HG02763 (cell line): ENCODE measurements at regions not wholly inside any gene's neighbourhood (a gene's known extent, or its start where the extent isn't known, plus 50 kb on each side); places are given as distances from the start of the nearest gene placed in this dataset.
"Not testable (repeated sequence)": the region's sequence is repeated elsewhere in the genome, so short reads cannot be mapped to it uniquely, and the experiment has no call there.

Experiments
- ATAC-seq: cut with Tn5 transposase; IDR thresholded peaks from one replicate; pipeline ENCODE4 v1.9.1; 2021; ENCODE audit warnings: mild to moderate bottlenecking, moderate library complexity; ENCODE audit not compliant: unreplicated experiment

DNA sequence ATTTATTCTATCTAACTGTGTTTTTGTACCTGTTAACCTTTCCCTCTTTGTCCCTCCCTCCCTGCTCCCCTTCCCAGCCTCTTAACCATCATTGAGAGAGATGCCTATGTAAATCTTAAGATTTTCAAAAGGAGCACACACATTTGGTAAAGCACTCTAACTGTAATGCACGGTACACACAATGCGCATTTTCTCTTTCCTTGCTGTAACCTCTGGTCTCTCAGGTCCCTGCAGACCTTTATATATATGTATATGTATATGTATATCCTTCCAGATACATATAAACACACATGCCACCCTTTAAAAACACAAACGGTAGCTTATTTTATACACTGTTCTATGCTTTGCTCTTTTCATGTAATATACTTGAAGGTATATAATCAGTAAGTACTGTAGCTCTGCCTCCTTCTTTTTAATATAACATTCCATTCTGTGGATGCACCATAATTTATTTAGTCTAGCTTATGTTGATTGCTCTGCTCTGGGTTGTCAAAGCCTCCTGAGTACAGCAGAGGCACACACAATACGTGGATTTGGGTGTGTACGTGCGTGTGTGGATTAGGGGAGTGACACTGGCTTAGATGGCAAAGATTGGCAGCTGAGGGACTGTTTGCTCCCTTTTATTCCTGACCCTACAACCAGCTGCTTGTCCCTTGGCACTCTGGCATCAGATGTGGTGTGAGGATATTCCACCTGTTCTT is 118.4 kb upstream of the PTPN20 start:
- not testable (repeated sequence) for ATAC-seq

DNA sequence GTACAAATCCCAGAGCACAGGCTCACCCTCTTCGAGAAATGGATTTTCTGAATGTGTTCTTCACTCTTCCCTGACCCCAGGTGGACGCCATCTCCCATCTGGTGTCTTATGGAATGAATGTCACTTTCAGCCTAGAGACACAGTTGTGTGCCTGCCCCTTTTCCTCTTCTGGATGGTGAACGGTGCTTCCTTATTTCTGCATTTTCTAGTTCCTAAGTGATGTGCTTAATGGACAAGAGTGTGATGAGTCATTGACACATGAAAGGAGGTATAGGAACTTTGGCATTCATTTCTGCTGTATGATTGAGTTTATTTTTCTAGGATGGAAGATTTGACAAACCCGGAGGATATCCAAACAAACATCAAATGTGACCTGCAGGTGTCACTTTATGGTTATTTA is 114.9 kb upstream of the PTPN20 start:
- ATAC-seq, result not testable (repeated sequence)

DNA sequence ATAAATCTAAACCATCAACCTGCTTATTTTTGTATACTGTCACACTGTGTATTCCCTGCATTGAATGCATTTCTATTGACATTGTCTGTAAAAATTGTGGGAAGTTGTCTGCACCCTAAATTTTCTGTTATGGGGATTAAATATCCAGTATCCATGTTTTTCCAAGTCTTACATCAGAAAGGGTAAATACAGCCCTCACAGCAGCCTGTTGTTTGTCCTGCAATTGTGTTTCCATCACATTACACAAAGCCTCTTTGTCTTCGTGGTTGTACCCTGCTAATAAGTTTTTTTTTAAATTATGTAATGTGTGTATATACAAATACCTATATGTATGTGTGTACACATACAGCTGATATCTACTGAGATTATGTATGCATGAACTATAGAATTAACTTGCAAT is 109.2 kb upstream of the PTPN20 start:
- ATAC-seq, result not testable (repeated sequence)

DNA sequence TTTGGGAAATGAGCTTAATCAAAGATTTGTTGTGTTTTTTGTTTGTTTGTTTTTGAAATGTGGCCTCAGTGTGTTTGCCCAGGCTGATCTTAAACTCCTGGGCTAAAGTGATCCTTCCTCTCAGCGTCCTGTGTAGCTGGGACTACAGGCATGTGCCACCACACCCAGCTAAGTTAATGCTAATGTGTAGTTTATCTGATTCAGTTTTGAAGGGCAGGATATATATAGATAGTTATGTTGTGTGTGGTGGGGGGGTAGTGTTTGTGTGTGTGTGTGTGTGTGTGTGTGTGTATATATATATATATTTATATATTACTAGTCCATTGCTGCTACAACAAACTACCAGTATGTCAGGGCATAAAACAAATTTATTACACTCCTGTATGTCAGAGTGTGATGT is 108.1 kb upstream of the PTPN20 start:
- ATAC-seq, result not testable (repeated sequence)

DNA sequence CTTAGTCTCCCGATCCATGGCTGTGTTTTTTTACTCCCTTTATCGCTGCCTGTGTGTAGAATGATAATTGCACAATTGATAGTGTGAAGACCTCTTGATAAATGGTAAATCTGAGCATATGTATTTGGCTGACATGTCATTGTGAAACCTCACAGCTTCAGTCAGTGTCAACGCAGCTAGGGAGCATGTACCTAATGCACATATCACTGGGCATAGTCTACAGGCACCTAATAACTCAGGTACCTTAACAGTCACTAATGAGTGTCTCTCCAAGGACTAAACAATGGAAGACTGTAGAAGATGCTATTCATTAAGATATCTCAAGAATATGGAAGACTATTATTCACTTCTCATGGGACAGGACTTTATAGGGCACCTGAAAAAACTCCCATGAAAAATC is 101.0 kb upstream of the PTPN20 start:
- not testable (repeated sequence) for ATAC-seq

DNA sequence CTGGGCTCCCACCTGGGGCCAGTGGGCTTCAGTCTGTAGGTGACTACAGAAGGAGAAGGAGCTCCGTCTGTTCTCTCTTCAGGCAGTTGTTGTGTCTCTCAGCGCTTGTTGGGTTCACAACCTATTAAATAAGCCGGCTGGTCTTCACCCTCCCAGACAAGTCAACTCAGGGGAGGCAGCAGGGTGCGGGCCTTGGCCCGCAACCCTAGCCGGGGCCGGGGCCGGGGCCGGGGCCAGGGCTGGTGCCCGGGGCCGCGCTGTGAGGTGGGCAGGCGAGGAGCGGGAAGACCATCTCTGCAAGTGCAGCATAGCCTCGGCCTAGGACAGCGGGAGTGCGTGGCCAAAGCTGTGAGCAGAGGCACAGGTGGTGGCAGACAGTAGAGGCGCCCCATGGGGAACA is 95.1 kb upstream of the PTPN20 start:
- not testable (repeated sequence) for ATAC-seq

DNA sequence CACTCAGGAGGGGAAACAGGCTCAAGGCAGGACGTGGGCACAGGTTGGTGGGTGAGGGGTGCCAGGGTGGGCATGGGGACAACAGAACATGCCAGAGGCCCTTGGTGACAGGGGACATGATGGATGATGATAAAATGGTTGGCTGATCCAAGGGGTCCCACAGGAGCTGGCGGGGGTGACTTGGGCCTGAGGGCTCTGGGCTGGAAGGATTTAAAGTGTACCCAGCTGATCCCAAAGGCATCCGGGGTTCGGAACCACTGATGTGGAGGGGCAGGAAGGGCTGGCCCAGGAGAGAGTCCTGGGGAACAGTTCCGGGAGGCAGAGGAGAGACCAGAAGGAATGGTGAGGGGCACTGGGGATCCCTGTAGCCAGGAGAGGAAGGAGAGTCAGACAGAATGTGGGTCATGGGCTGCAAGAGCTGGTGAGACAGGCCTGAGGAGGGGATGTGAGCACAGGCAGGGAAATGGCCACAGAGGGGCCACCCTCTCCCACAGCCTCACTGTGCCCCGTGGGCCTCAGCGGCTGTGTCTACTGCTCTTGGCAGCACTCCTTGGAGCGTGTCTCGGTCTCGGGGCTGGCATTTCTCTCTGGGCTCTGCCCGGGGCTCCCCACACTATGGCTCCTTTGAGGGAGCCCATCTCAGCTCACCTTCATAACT is 70.7 kb upstream of the PTPN20 start:
- ATAC-seq, result not testable (repeated sequence)

DNA sequence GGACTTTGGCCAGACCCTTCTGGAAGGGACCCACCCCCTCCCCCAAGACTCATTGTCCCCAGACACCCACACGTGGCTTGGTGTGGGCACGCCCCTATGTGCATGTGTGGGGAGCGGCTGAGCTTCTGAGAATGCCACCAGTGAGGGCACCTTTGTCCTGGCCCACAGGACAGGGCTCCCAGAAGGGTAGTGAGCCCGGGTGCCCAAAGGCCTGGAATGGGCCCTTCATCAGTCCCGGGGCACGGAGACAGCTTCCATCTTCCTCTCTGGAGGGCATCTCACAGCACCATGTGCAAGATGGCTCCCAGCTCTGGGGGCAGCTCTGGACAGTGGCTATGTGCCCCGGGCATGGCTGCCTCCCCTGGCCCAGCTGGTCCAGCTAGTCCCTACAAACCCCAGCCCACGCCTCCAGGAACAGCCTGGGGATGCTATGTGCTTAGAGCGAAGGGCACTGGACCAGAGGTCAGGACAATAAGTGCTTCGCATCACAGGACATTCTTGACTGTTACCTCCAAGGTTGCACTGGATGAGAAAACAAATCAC is 70.1 kb upstream of the PTPN20 start:
- ATAC-seq, result not testable (repeated sequence)

DNA sequence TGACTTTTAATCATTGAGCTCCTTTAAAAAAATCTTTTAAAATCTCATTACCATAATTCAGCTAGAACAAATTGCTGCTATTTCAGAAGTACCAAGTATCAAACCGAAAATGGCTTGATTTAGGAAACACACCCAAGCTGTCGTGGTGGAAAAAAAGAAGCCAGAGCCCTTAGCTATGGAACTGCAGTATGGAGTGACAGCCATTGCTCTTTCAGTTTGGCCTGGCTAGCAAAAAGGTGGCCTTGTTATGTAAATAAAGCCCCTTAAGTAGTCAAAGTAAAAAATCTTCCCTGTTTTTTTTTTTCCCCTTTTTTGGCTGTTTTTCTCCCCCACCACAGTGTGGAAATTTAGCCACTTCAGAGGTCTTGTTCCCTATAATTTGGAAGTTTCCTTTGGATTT is 66.0 kb upstream of the PTPN20 start:
- not testable (repeated sequence) for ATAC-seq

DNA sequence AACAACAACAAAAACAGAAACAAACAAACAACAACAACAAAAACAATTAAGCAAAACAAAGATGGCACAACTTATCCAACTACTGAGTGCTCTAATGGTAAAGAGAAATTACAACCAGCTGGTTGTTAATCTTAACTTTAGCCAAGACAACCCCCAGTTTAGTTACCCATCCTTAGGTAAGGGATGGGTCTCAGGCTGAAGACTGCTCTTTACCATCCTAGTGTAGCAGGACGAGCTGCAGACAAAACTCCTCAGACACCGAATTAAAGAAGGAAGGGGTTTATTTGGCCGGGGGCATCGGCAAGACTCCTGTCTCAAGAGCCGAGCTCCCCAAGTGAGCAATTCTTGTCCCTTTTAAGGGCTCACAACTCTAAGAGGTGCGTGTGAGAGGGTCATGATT is 65.6 kb upstream of the PTPN20 start:
- ATAC-seq, result not testable (repeated sequence)

DNA sequence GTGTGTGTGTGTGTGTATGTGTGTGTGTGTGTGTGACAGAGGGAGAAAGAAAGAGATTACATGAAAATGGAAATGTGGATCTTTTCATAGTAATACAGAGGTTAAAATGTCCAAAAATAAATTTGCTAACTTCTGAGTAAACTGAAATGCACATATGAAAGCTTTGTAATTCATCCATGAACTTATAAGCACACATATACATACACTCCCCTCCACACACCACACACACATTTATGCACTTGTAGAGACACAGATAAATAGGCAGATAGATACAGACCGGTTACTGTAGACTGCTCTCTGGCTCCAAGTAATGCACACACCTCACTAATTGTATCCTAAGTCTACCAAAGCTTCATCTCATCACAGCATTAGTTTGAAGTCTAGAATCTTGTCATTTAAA is 50.5 kb upstream of the PTPN20 start:
- ATAC-seq, result not testable (repeated sequence)
